T-helper 1 cell treated with Interleukin-12 subunit alpha and Interleukin-12 subunit beta and Interleukin-4 antibody, amounts not matched to agents 30 ng/mL and 1 ng/mL, for 36 hours (primary cell): ENCODE measurements at regions not wholly inside any gene's neighbourhood (a gene's known extent, or its start where the extent isn't known, plus 50 kb on each side); places are given as distances from the start of the nearest gene placed in this dataset.

Experiments used
- intact Hi-C: fragments of 100-400 bp; cut with micrococcal nuclease; formaldehyde crosslinking; loops from one replicate; pipeline ENCODE4 v1.15.1; 2024

DNA sequence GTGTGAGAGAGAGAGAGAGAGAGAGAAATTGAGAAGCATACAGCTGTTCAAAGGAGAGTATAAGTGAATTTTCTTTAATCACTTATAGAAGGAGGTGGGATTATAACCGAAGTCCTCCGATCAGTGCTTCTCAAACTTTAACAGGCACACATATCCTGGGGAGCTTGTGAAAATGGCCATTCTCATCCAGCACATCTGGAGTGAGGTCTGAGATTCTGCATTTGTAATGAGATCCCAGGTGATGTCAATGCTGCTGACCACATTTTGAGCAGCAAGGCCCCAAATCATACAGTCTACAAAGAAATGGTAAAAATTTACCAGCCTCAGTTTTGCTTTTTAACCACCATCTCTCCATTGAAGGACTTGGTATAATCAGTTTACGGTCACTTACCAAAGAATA is 219.0 kb downstream of the PTEN start:
- intact Hi-C loops, result no loop called here

DNA sequence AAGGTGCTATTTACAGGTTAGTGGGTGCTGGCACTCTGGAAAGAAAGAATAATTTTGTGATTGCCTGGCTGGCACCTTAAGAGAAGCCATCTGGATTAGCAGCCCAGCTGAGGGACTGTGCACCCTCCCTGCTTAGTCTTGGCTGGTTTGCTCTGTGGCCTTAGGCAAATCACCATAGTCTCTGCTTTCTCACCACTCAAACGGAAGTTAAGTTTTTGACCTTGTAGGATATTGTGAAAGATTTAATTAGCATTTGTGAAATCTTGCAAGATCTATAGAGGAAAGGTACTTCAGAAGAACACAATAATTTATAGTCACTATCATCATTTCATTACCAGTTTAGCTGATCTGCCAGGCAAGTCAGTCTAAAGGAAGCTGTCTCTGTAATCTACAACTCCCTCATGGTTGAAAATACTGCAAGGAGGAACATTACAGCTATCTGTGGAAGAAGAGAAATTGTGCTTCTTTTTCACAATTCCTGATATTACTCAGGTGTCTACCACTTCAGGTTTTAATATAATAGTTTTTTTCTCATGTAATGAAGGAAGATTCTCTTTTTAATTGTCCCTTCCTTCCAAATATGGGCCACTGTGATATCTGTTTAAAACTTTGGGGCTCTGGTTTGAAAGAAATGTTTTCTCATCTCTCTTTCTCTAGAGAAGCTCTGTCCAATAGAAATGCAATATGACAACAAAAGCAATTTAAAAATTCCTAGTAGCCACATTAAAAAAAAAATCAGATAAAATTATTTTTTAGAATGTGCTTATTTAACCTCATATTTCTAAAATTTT is 219.6 kb downstream of the PTEN start:
- intact Hi-C loops, result no loop called here

DNA sequence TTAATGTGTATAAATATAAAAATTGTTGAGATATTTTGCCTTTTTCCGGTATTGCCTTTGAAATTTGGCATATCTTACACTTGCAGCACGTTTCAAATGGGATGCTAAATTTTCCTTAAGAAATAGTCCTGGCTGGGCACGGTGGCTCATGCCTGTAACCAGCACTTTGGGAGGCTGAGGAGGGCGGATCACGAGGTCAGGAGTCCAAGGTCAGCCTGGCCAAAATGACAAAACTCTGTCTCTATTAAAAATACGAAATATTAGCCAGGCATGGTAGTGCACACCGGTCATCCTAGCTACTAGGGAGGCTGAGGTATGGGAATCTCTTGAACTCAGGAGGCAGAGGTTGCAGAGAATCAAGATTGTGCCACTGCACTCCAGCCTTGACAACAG is 220.2 kb downstream of the PTEN start:
- intact Hi-C loops, result no loop called here

DNA sequence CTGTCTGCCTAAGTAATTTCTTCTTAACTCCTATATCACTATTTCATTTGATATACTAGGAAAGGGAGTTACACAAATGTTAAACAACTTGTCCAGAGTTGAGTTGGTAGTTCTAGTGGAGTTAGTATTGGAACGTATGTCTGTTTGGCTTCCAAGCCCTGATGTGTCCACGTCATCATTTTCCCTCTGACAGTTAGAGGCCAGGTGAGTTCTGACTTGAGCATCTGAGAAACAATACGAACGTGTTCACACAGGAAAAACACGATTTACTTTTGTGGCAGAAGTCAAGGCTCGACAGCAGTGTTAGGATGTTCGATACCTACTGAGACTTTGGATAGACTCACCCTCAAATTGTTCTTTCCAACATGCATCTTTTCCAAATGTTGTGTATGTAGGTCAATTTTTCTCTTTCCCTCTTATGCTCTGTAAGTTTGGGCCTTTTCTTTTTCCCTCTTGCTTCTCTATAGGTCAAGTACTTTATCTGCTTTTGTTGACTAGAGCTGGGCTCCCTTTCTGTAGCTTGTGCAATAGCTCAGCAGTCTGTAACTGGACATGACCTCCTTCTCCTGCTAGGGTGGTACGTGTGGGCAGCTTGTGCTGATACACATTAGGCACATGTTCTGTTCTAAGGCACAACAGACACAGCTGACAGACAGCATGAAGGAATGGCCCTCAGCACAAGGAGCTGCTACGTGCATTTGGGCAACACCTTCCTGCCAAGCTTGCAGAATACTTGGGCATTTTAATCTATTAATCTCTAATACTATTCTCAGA is 222.9 kb downstream of the PTEN start:
- intact Hi-C loops, result no loop called here

DNA sequence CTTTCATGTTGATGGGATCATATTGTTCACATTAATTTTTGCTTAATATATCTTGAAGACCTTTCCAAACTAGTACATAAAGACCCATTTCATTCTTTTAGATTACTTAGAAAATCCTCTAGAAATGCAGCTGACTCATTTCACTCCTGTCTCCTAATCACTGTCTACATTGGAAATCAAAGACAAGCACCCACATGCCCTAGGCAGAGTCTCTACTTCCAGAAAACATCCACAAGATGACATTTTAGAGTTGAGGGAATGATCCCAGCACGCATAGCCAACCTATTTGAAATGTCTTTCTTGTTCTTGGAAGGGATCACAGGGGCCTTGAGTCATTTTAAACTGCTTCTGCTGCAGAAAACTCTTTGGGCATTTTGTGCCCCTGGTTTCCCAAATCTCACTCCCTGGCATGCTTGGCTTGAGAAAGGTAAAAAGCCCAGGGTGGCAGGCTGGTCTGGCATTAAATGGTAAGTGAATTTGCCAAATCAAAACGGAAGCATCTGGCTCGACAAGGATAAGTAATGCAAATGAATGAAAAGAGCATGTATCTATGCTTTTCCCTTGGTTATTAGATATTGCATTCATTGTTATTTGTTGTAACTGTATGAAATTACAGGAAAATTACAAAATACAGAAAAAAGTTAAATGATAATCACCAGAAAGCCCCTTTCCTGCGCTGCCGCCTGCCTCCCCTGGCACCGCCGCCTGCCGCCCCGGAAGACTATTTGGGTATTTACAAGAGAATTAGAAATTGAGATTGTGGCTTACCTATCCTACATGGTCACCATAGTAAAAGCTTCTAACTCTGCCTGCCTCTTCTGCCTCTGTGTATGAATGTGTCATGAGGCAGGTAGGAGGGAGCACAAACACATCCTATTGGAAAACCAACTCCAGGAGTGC is 225.3 kb downstream of the PTEN start:
- intact Hi-C loops, result no loop called here

DNA sequence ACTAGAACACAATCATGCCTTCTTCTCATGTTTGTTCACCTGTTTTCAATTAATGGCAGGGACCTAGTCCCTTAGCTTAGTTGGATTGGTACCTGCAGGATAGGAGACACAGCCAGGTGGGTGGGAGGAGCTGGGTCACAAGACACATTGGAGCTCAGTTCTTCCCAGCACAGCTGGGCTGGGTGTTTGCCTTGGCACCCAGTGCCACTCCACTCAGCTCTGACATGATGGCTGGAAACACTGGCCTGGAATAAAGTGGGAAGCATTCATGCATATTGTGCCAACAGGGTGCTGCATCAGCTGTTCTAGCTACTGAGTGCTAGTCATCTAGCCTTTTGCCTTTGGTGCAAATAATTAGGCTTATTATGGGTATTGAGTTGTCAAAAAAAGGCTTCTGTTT is 226.1 kb downstream of the PTEN start:
- intact Hi-C loops, result no loop called here

DNA sequence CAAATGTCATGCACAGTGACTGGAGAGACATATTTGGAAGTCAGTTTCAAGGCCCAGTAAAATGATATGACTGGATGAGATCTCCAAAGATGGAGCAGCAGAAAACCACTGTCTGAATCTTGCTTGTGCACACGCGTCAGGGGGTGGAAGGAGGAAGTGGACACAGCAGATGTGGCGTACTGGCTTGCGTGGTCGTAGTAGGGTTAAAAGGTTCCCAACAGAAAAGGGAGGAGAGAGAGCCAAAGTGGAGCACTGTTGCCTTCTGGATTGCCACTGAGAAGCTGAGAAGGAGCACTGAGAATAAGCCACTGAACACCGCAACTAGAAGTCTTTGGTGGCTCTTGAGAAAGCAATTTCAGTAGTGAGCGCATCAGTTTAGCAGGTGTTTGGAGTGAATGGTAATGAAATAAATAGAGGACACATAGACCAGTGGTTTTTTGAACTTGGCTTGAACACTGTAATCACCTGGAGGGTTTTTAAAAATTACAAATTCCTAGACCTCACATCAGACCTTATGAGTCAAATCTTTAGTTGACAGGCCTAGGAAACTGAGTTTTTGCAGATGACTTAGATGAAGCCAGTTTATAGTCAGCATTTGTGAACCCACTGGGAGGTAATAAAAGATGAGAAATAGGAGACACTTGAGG is 227.3 kb downstream of the PTEN start:
- intact Hi-C loops, result loop anchor here (1.0 kb wide), 9 partner anchors 25 to 741 kb away; partner anchors contain the start of gene ATAD1

DNA sequence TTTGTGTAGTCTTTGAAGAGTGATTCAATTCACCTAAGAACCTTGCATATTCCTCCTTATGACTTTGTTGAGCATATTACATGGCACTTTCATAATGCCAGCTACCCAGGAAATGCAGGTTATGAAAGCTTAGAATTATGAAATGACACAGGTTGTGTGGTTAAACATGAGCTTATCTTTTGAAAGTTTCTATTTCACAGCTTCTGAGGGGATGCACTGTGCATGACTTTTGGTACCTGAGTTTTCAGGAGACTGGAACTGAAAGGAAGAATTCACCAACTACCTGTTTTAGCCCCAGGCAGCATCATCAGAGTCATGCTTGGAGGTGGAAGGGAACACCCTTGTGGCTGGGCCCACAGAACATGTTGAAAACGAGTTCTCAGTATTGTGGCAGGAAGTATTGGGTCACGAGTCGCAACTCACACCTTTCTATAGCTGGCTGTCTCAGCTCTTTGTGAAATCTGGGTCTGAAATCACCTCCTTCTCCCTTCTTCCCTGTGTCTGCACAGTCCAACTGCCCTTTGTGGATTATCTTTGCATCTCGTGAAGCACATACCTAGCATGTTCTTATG is 228.2 kb downstream of the PTEN start:
- intact Hi-C loops, result loop anchor here (1.0 kb wide), 9 partner anchors 26 to 740 kb away; partner anchors contain the start of gene ATAD1

DNA sequence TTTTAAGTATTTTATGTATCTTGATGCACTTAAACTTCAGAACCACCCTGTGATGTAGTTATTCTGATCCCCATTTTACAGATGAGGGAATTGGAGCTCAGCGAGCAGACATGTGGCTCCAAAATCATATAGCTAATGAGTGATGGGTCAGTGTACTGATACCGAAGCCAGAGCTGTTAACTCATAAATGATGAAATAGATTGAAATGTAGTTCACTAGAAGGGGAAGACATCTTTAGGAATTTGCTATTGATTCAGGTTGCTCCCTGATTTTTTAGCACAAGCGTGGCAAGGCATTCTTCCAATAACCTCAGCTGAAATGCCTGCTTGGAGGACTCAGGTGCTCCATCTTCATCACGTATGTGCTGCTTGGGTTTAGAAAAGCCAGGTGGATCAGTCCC is 228.8 kb downstream of the PTEN start:
- intact Hi-C loops, result no loop called here

DNA sequence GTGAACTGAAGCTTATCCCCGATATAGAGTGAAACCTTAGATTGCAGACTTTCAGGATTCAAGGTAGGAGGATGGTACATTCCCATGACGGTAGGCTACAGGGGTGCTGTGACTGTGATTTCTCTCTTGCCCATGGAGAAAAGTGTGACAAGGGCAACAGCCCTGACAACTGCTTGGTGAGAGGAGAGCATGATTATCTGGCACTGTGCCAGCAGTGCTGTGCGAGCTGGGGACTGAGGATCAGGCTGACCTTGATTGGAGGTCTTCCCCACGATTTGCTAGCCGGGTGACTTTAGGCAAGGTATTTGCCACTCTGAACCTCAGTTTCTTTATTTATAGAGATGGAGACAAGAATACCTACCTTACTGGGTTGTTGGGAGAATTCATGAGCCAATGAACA is 229.5 kb downstream of the PTEN start:
- intact Hi-C loops, result no loop called here

DNA sequence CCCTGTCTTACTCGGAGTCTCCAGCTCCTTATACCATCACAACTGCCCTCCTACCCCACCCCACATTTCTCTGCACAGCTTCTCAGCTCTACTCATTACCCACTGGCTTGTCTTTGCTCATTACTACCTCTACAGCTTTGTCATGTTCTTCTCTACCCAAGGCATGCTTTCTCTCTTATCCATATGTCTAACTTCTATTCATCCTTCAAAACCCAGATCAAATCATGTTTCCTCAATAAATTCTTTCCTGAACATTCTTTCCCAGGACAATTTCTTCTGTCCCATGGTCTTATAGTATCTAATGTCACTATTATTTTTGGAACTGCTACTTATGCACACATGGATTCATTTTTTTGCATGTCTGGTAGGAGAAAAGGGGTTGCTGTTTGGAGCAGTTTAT is 231.4 kb downstream of the PTEN start:
- intact Hi-C loops, result no loop called here

DNA sequence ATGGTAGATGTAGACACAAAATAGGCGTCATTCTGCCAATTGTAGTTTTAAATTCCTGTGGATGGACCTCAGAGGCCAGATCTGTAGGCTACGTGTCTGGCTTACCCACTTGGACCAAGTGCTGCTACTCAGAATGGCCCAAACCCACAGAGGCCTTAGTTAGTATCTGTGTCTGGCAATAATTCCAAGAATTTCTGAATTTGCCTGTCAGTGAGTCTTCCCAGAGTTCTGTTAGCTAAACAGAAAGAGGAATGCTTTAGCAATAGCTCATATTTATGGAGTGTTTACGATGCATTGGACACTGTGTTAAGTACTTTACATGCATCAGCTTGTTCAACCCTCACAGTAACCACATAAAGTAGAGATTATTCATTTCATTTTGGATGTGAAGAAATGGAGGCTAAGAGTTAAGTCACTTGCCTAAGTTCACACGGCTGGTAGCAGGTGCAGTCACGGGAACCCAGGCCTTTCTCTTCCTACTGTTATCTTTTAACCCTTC is 231.8 kb downstream of the PTEN start:
- intact Hi-C loops, result no loop called here

DNA sequence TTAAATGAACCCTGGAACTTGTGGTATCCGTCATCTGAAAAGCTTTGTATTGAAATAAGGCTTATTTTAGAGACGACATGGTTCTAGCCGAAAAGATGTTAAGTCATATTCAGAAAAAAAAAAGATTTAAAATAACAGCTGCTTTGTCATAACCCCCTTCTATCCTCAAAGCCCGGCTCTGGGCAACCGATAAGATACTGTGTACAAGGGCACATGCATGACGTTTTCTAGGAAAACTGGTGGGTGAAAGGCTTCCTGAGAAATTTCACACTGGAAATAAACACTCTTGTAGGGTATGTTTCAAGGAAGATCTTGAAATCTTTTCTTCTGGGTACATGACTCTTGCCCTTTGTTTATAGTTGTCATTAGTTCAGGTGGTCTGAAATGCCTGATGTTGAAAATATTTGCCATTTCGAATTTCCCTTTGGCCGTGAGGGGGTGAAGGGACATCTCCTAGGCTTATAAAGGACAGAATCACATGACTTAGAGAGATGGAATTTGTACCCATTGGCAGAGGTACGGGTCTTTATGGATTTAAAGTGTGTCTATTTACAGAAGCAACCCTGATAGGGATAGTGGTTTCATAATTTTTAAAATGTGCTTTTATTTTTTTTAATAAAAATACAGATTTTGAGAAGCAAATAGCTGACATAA is 232.5 kb downstream of the PTEN start:
- intact Hi-C loops, result no loop called here

DNA sequence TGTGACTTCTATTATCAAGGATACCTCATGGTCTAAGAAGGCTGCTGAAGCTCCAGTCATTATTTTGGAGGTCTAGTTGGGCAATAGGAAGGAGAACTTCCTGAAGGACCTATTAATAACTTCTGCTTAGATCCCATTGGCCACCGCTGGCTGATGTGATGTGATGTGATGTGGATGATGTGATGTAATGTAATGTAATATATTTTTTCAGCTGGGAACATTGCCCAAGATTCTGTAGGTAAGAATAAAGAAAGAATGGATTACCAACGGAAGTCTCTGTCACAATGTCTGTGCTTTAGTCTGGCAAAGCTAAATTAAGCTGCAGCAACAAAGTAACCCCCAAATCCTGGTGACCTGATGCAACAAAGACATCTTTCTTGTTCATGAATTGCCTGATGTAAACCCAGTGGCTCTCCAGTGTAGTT is 233.7 kb downstream of the PTEN start:
- intact Hi-C loops, result no loop called here

DNA sequence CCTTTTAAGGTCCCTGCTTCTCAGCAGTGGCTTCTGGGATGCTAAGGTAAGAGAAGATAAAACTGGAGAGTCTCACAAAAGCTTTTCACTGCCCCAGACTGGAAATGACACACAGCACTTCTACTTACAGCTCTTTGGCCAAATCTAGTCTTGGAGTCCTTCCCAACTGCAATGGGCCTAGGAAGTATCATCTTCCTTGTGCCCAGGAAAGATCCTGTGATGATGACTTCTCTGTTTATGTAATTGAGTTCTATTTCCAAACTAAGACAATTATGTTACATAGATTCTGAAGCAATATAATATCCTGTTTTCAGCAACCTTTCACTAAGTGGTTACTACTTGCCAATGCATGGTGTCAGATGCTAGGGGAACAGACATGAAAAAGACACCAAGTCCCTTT is 234.1 kb downstream of the PTEN start:
- intact Hi-C loops, result no loop called here

DNA sequence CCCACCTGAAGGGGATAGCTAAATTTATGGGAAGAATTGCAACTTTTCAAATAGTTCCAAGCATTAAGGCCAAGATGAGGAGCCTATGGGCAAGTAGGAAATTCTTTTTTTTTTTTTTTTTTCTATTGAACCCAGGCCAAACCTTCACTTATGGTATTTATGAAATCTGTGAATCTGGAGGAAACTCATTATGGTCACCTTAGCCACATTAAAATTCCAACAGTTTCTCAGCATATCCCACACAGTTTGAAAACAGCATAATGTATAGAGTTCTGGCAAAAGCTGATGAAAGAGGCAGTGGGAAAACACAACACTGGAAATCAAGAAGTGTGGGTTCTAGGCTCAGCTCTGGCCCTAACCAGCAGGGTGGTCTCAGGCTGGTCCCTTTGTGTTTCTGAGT is 236.9 kb downstream of the PTEN start:
- intact Hi-C loops, result no loop called here

DNA sequence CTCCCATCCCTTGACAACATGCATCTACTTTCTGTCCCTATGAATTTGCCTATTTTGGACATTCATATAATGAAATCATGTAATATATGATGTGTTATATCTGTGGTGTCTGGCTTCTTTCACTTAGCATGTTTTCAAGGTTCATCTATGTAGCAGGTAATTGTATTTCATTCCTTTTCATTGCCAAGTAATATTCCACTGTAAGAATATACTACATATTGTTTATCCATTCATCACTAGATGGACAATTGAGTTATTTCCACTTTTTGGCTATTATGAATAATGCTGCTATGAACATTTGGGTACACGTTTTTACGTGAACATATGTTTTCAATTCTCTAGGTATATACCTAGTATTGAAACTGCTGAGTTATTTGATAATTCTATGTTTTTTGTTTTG is 238.2 kb downstream of the PTEN start:
- intact Hi-C loops, result no loop called here

DNA sequence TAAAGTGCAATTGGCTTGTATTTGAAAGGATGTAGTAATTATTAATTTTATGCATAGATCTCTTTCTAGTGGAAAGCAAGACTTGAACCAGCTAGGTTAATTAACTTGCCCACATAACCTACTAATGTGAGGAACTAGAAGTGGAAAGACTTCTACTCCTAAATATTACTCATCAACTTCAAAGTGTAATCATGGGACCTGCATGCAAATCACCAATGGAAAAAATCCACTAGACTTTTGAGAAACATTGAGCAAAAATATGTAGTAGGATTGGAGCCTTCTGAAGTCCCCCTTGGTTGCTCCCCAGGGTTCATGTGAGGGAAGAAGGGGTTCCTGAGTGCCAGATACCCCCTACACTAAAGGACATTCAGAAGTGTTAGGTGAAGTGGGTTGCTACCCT is 240.2 kb downstream of the PTEN start:
- intact Hi-C loops, result no loop called here

DNA sequence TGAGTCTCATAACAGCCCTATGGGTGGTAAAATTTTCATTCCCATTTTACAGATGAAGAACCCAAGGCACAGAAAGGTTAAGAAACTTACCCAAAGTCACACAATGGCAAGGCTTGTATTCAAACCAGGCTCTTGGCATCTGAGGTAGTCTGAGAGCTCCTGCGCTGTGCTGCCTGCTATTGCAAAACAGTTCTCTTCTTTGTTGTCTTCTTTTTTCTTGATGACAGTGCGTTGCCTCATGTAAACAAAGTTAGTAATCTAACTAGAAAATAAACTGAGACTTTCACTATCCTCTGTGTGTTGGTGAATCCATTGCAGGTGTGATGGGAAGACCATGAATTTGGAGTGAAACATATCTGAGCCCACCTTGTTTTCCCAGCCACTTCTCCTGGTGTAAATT is 240.8 kb downstream of the PTEN start:
- intact Hi-C loops, result no loop called here

DNA sequence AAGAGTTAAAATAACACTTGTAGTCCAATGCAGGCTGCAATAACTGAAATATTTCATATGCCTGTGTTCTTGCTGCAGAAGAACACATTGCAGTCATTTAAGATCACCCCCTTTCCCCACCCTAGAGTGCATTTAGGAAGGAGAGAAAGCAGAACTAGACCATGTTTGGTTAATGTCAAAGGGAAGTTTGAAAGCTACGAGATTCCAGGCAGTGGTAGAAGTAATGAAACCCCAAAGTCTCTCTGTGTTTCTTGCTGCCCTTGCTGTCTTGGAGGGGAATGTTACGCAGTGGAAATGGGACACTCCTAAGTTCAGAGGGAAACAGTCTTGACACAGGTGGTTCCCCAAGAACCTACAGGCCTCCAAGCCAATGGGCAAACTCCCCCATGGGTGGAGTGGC is 242.9 kb downstream of the PTEN start:
- intact Hi-C loops, result no loop called here
